Tibial nerve (tissue), 4 donors: ENCODE measurements at regions not wholly inside any gene's neighbourhood (a gene's known extent, or its start where the extent isn't known, plus 50 kb on each side); places are given as distances from the start of the nearest gene placed in this dataset.

ENCODE experiments used
- DNase-seq, 2 donors: peaks; one replicate each; pipeline ENCODE4 v3.0.0-alpha.2; 2019; ENCODE audit warnings: low spot score in 2 of 2
- H3K27ac ChIP-seq, 4 donors: fragments of 200-600 bp; sonication (generic) in 3 of 4; one replicate each; pipeline ENCODE4 v1.5.1; 2017 to 2019; ENCODE audit warnings: mild to moderate bottlenecking in 1 of 4
- H3K27me3 ChIP-seq, 2 donors: fragments of 200-600 bp; sonication (generic) in 1 of 2; one replicate each; pipeline versions ENCODE4 v1.5.1 to v1.6.0; 2017 to 2019
- H3K36me3 ChIP-seq, 3 donors: fragments of 200-600 bp; sonication (generic); one replicate each; pipeline ENCODE4 v1.5.1; 2018 to 2019
- H3K4me1 ChIP-seq, 4 donors: fragments of 200-600 bp; sonication (generic) in 3 of 4; one replicate each; pipeline ENCODE4 v1.5.1; 2017 to 2019
- H3K4me3 ChIP-seq, 4 donors: fragments of 200-600 bp; sonication (generic) in 3 of 4; one replicate each; pipeline ENCODE4 v1.5.1; 2017 to 2019; ENCODE audit warnings: mild to moderate bottlenecking in 1 of 4, moderate library complexity in 1 of 4
- H3K9me3 ChIP-seq, 4 donors: fragments of 200-600 bp; sonication (generic) in 3 of 4; one replicate each; pipeline ENCODE4 v1.5.1; 2017 to 2019
- EP300 ChIP-seq, 2 donors: sonication (generic); formaldehyde crosslinking; IDR thresholded peaks; one replicate each; pipeline ENCODE4 v1.6.1; 2017; ENCODE audit warnings: antibody characterized with exemption in 2 of 2, mild to moderate bottlenecking in 1 of 2
- POLR2A ChIP-seq, 2 donors: fragments of 450-650 bp; IDR thresholded peaks; one replicate each; pipeline ENCODE4 v1.6.1; 2017; ENCODE audit warnings: antibody characterized with exemption in 2 of 2, mild to moderate bottlenecking in 2 of 2, moderate library complexity in 2 of 2
- WGBS, 2 donors: methylation state at CpG; one replicate each; pipeline ENCODE4 v1.1.5; 2018; 5-methylcytosine and 5-hydroxymethylcytosine counted together
- TF ChIP-seq, protein P1 (sequence below), 5 experiments: fragments of 200-600 bp in 3 of 5; fragments of 450-650 bp in 2 of 5; sonication (generic) in 3 of 5; IDR thresholded peaks; one replicate each; pipeline ENCODE4 v1.5.1; 2016 to 2019; ENCODE audit warnings: antibody characterized with exemption in 5 of 5, mild to moderate bottlenecking in 3 of 5, moderate library complexity in 2 of 5

- Histone ChIP-seq H3K4me1 (peaks cover 0 to 11% (median 6%) of the 10 kb centered on the region in 4 donors), H3K27ac (no peak overlapping the region), H3K27me3 (no peaks in the 10 kb centered on the region), H3K9me3 (peaks cover 0 to 10% (median 0%) of the 10 kb centered on the region in 4 donors), H3K36me3 (no peaks in the 10 kb centered on the region), H3K4me3 (no peak overlapping the region)
- DNase-seq: no peak
- 95 to 97% methylated on average over 5 of the region's 5 CpGs for WGBS, 2 donors
- no peak for TF ChIP-seq EP300 (IDR thresholded peaks at IDR 0.05)
- TF ChIP-seq, protein P1, sequence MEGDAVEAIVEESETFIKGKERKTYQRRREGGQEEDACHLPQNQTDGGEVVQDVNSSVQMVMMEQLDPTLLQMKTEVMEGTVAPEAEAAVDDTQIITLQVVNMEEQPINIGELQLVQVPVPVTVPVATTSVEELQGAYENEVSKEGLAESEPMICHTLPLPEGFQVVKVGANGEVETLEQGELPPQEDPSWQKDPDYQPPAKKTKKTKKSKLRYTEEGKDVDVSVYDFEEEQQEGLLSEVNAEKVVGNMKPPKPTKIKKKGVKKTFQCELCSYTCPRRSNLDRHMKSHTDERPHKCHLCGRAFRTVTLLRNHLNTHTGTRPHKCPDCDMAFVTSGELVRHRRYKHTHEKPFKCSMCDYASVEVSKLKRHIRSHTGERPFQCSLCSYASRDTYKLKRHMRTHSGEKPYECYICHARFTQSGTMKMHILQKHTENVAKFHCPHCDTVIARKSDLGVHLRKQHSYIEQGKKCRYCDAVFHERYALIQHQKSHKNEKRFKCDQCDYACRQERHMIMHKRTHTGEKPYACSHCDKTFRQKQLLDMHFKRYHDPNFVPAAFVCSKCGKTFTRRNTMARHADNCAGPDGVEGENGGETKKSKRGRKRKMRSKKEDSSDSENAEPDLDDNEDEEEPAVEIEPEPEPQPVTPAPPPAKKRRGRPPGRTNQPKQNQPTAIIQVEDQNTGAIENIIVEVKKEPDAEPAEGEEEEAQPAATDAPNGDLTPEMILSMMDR (IDR thresholded peaks at IDR 0.05): no peak
- TF ChIP-seq POLR2A (IDR thresholded peaks at IDR 0.05): no peak
These were observed 70.4 kb upstream of the ANKRD55 start for GRCh38 chr5:56303511-56303910.

DNA sequence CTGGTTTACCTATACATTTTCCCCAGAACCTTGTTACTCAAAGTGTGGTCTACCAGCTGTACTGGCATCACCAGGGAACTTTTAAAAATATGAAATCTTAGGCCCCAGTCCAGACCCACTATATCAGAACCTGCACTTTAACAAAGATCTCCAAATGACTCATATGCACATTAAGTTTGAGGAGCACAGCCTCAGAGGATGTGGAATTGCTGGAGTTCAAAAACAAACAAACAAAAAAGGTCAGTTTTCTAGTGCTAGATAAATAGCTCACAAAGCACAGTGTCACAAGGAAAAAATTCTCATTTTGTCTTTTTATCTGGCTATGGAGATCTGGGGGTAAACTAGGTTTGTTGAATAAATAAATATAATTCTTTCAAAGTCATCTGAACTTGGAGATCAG is 68.9 kb upstream of the ANKRD55 start:
- H3K4me1 ChIP-seq: peaks cover 0 to 17% (median 8%) of the 10 kb centered on the region in 4 donors
- no peak for DNase-seq
- TF ChIP-seq POLR2A (IDR thresholded peaks at IDR 0.05): no peak
- H3K27ac ChIP-seq: no peak overlapping the region
- H3K4me3 ChIP-seq: no peak overlapping the region
- peaks cover 0 to 10% (median 0%) of the 10 kb centered on the region in 4 donors for H3K9me3 ChIP-seq
- no peaks in the 10 kb centered on the region for H3K36me3 ChIP-seq
- H3K27me3 ChIP-seq: no peaks in the 10 kb centered on the region

DNA sequence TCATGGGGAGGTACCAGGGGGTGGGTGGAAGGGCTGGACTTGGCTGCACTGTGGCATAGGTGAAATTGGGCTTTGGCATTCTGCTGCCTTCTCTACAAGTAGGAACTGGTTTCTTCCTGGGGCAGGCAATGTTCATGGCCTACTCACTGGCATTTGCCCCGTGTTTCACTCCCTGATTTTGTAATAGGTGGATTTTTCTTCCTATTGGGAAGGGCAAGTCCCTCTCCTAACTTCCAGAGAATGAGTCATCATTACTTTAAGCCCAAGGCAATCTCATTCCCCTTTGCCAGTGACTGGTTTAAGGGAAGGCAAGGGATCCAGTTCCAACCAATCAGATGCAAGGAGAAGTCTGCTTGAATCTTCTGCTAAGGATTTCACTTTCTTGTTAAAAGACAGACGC is 67.9 kb upstream of the ANKRD55 start:
- H3K36me3 ChIP-seq: no peaks in the 10 kb centered on the region
- peaks cover 0 to 17% (median 8%) of the 10 kb centered on the region in 4 donors for H3K4me1 ChIP-seq
- no peaks in the 10 kb centered on the region for H3K27me3 ChIP-seq
- H3K4me3 ChIP-seq: no peak overlapping the region
- no peak for DNase-seq
- WGBS, 2 donors: 93 to 98% methylated on average over 2 of the region's 2 CpGs
- TF ChIP-seq POLR2A (IDR thresholded peaks at IDR 0.05) (no peak), EP300 (IDR thresholded peaks at IDR 0.05) (no peak)
- TF ChIP-seq, protein P1 (IDR thresholded peaks at IDR 0.05): no peak
- peaks cover 0 to 1% (median 0%) of the 10 kb centered on the region in 4 donors for H3K9me3 ChIP-seq
- H3K27ac ChIP-seq: no peak overlapping the region

- H3K9me3 ChIP-seq: no peaks in the 10 kb centered on the region
- WGBS, 2 donors: 43 to 47% methylated on average over 5 of the region's 5 CpGs
- no peak overlapping the region for H3K4me3 ChIP-seq
- DNase-seq: no peak
- TF ChIP-seq EP300 (IDR thresholded peaks at IDR 0.05) (no peak), POLR2A (IDR thresholded peaks at IDR 0.05) (no peak)
- TF ChIP-seq, protein P1 (IDR thresholded peaks at IDR 0.05): no peak
- peak overlapping the region in 1 of 4 donors; percentile 5 for H3K27ac ChIP-seq
- H3K36me3 ChIP-seq: no peaks in the 10 kb centered on the region
- H3K27me3 ChIP-seq: no peaks in the 10 kb centered on the region
- peaks cover 0 to 17% (median 8%) of the 10 kb centered on the region in 4 donors for H3K4me1 ChIP-seq
These were observed 66.1 kb upstream of the ANKRD55 start for GRCh38 chr5:56299212-56299611.

- peaks cover 0 to 17% (median 8%) of the 10 kb centered on the region in 4 donors for H3K4me1 ChIP-seq
- TF ChIP-seq POLR2A (IDR thresholded peaks at IDR 0.05): no peak
- TF ChIP-seq EP300 (IDR thresholded peaks at IDR 0.05): no peak
- TF ChIP-seq, protein P1 (IDR thresholded peaks at IDR 0.05): no peak
- no peaks in the 10 kb centered on the region for H3K27me3 ChIP-seq
- no peak for DNase-seq
- H3K36me3 ChIP-seq: no peaks in the 10 kb centered on the region
- no peaks in the 10 kb centered on the region for H3K9me3 ChIP-seq
- no peak overlapping the region for H3K4me3 ChIP-seq
- 39 to 54% methylated on average over 8 of the region's 8 CpGs for WGBS, 2 donors
- no peak overlapping the region for H3K27ac ChIP-seq
These were observed 65.4 kb upstream of the ANKRD55 start for GRCh38 chr5:56298336-56299090.
